CD4-positive, alpha-beta T cell (primary cell): ENCODE measurements at regions not wholly inside any gene's neighbourhood (a gene's known extent, or its start where the extent isn't known, plus 50 kb on each side); places are given as distances from the start of the nearest gene placed in this dataset.

Experiments
- ATAC-seq: fragments of 200-7000 bp; cut with Tn5 transposase; one replicate; pipeline ENCODE4 v1.10.0; 2022; ENCODE audit warnings: mild to moderate bottlenecking; ENCODE audit not compliant: poor library complexity
- CTCF ChIA-PET: fragments of 350-600 bp; sonication (Branson Sonifier 250); formaldehyde crosslinking; loops from one replicate; lab custom pipeline; 2021; ENCODE audit warnings: antibody characterized with exemption, inconsistent platforms; lab: Charles Lee
- POLR2A ChIA-PET: fragments of 350-600 bp; sonication (Branson Sonifier 250); formaldehyde crosslinking; loops from one replicate; lab custom pipeline; 2021; ENCODE audit warnings: antibody characterized with exemption, inconsistent platforms; lab: Charles Lee
- DNase-seq, 14 experiments: peaks; one replicate each; pipeline ENCODE4 v3.0.0-alpha.2; 2013 to 2020; ENCODE audit warnings: mixed read lengths in 2 of 14
- H3K27ac ChIP-seq, 2 donors: one replicate each; pipeline versions ENCODE4 v1.5.1 to v1.7.0; 2013; ENCODE audit warnings: low read length in 2 of 2, low read depth in 1 of 2, mild to moderate bottlenecking in 1 of 2
- H3K27me3 ChIP-seq, 2 experiments: 1 replicate in 1 of 2; 2 replicates in 1 of 2; pipeline versions ENCODE4 v1.6.1 to v1.7.0; 2013; ENCODE audit warnings: low read length in 2 of 2, control low read depth in 1 of 2, mild to moderate bottlenecking in 1 of 2, moderate library complexity in 1 of 2; ENCODE audit not compliant: insufficient read depth in 2 of 2, control insufficient read depth in 1 of 2
- H3K36me3 ChIP-seq: one replicate; pipeline ENCODE4 v1.6.1; 2013; ENCODE audit warnings: low read length, control low read depth; ENCODE audit not compliant: insufficient read depth
- H3K4me1 ChIP-seq: one replicate; pipeline ENCODE4 v1.6.1; 2013; ENCODE audit warnings: low read length, control low read depth; ENCODE audit not compliant: insufficient read depth
- H3K4me3 ChIP-seq: one replicate; pipeline ENCODE4 v1.5.1; 2013; ENCODE audit warnings: mild to moderate bottlenecking, low read length, moderate library complexity
- H3K9me3 ChIP-seq, 2 experiments: 1 replicate in 1 of 2; 2 replicates in 1 of 2; pipeline versions ENCODE4 v1.6.1 to v1.7.0; 2013; ENCODE audit warnings: low read length in 2 of 2, mild to moderate bottlenecking in 2 of 2, control low read depth in 1 of 2, moderate library complexity in 1 of 2; ENCODE audit not compliant: control insufficient read depth in 1 of 2, insufficient read depth in 1 of 2
- H3K27ac Mint-ChIP-seq: one replicate; pipeline ENCODE4 v1.8.0; 2020; ENCODE audit warnings: mixed read lengths
- H3K27me3 Mint-ChIP-seq: one replicate; pipeline ENCODE4 v1.8.0; 2021; ENCODE audit warnings: mixed read lengths
- H3K36me3 Mint-ChIP-seq: one replicate; pipeline ENCODE4 v1.8.0; 2021; ENCODE audit warnings: low read depth, mixed read lengths
- H3K4me1 Mint-ChIP-seq: one replicate; pipeline ENCODE4 v1.8.0; 2021; ENCODE audit warnings: low read depth, mixed read lengths
- H3K4me3 Mint-ChIP-seq: one replicate; pipeline ENCODE4 v1.8.0; 2020; ENCODE audit warnings: mild to moderate bottlenecking, mixed read lengths
- H3K9me3 Mint-ChIP-seq: one replicate; pipeline ENCODE4 v1.8.0; 2020; ENCODE audit warnings: mixed read lengths
- CTCF ChIP-seq: fragments of 200-600 bp; IDR thresholded peaks from one replicate; pipeline ENCODE4 v1.8.0; 2022; ENCODE audit warnings: antibody characterized with exemption, mild to moderate bottlenecking
- intact Hi-C, 2 experiments: fragments of 100-400 bp; cut with DNase I in 1 of 2; cut with micrococcal nuclease in 1 of 2; formaldehyde crosslinking; loops; one replicate each; pipeline versions ENCODE4 v1.15.1 to v1.9.0; 2023 to 2025; cut with DNase I, micrococcal nuclease

DNA sequence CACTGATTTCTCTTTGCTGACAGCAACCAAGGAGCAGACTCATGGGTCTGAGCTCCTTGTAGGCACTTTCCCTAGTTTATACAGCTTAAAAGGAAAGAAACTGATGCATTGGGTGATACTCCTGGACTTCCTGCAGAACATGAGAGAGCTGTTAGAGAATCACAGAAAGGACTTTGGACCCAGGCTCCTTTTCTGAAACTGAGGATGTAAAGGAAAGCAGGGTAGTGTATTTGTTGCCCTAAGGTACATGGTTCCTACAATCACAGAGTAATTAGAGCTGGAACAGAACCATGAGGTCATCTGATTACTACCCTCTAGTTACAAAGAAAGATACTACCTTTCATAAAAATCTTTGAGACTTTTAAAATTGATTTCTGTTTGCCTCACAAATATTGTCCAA is 477.1 kb upstream of the SPTLC3 start:
- H3K4me3 Mint-ChIP-seq: no peak overlapping the region
- no peak for TF ChIP-seq CTCF
- CTCF ChIA-PET: no interaction called here
- ATAC-seq (no peak), DNase-seq (no peak)
- peaks cover 9% of the 10 kb centered on the region for H3K9me3 Mint-ChIP-seq
- no peaks in the 10 kb centered on the region for H3K4me1 Mint-ChIP-seq
- Histone ChIP-seq H3K27ac (no peak overlapping the region), H3K36me3 (no peaks in the 10 kb centered on the region), H3K9me3 (no peaks in the 10 kb centered on the region), H3K27me3 (no peaks in the 10 kb centered on the region), H3K4me1 (no peaks in the 10 kb centered on the region), H3K4me3 (no peak overlapping the region)
- POLR2A ChIA-PET: no interaction called here
- intact Hi-C loops: no loop called here
- H3K27me3 Mint-ChIP-seq: no peaks in the 10 kb centered on the region
- no peaks in the 10 kb centered on the region for H3K36me3 Mint-ChIP-seq
- no peak overlapping the region for H3K27ac Mint-ChIP-seq

GRCh38 chr20:12535316-12535715 is 473.5 kb upstream of the SPTLC3 start:
- Histone ChIP-seq H3K27me3 (no peaks in the 10 kb centered on the region), H3K4me1 (no peaks in the 10 kb centered on the region), H3K4me3 (no peak overlapping the region), H3K27ac (no peak overlapping the region), H3K9me3 (no peaks in the 10 kb centered on the region), H3K36me3 (no peaks in the 10 kb centered on the region)
- POLR2A ChIA-PET: no interaction called here
- no peaks in the 10 kb centered on the region for H3K36me3 Mint-ChIP-seq
- no peak for ATAC-seq
- intact Hi-C loops: no loop called here
- H3K27ac Mint-ChIP-seq: no peak overlapping the region
- peaks cover 12% of the 10 kb centered on the region for H3K9me3 Mint-ChIP-seq
- TF ChIP-seq CTCF: no peak
- no peak for DNase-seq
- H3K4me1 Mint-ChIP-seq: no peaks in the 10 kb centered on the region
- H3K27me3 Mint-ChIP-seq: no peaks in the 10 kb centered on the region
- CTCF ChIA-PET: no interaction called here
- no peak overlapping the region for H3K4me3 Mint-ChIP-seq

- ChIA-PET POLR2A (no interaction called here), CTCF (no interaction called here)
- no peak overlapping the region for H3K27ac Mint-ChIP-seq
- H3K4me1 Mint-ChIP-seq: no peaks in the 10 kb centered on the region
- Histone ChIP-seq H3K27ac (no peak overlapping the region), H3K9me3 (no peaks in the 10 kb centered on the region), H3K4me1 (no peaks in the 10 kb centered on the region), H3K27me3 (no peaks in the 10 kb centered on the region), H3K36me3 (no peaks in the 10 kb centered on the region), H3K4me3 (no peak overlapping the region)
- DNase-seq (no peak), ATAC-seq (no peak)
- H3K36me3 Mint-ChIP-seq: no peaks in the 10 kb centered on the region
- TF ChIP-seq CTCF: no peak
- peaks cover 14% of the 10 kb centered on the region for H3K9me3 Mint-ChIP-seq
- intact Hi-C loops: no loop called here
- no peaks in the 10 kb centered on the region for H3K27me3 Mint-ChIP-seq
- no peak overlapping the region for H3K4me3 Mint-ChIP-seq
Measured at GRCh38 chr20:12535770-12536169, 473.0 kb upstream of the SPTLC3 start.
